ENCODE measurements at regions not wholly inside any gene's neighbourhood (a gene's known extent, or its start where the extent isn't known, plus 50 kb on each side); places are given as distances from the start of the nearest gene placed in this dataset.

- no peak for DNase-seq
- no peaks in the 10 kb centered on the region for H3K27me3 ChIP-seq
- no peaks in the 10 kb centered on the region for H3K36me3 ChIP-seq (replicated peaks in 1 of 2; ENCODE audit: insufficient read depth in 1 of 2, low read depth in 2 of 2)
- WGBS, 2 donors = 69 to 79% methylated on average over 6 of the region's 6 CpGs
- no peak overlapping the region for H3K4me3 ChIP-seq
- no peaks in the 10 kb centered on the region for H3K4me1 ChIP-seq
- ATAC-seq = no peak
- intact Hi-C loops (cut with DNase I) = no loop called here
- H3K9me3 ChIP-seq = no peaks in the 10 kb centered on the region
- TF ChIP-seq POLR2A (IDR thresholded peaks at IDR 0.05) = no peak
- TF ChIP-seq, protein P1, sequence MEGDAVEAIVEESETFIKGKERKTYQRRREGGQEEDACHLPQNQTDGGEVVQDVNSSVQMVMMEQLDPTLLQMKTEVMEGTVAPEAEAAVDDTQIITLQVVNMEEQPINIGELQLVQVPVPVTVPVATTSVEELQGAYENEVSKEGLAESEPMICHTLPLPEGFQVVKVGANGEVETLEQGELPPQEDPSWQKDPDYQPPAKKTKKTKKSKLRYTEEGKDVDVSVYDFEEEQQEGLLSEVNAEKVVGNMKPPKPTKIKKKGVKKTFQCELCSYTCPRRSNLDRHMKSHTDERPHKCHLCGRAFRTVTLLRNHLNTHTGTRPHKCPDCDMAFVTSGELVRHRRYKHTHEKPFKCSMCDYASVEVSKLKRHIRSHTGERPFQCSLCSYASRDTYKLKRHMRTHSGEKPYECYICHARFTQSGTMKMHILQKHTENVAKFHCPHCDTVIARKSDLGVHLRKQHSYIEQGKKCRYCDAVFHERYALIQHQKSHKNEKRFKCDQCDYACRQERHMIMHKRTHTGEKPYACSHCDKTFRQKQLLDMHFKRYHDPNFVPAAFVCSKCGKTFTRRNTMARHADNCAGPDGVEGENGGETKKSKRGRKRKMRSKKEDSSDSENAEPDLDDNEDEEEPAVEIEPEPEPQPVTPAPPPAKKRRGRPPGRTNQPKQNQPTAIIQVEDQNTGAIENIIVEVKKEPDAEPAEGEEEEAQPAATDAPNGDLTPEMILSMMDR (IDR thresholded peaks at IDR 0.05) = no peak
- H3K27ac ChIP-seq = no peak overlapping the region
Observed at GRCh38 chr1:37113285-37113997, 79.1 kb upstream of the GRIK3 start.

DNA sequence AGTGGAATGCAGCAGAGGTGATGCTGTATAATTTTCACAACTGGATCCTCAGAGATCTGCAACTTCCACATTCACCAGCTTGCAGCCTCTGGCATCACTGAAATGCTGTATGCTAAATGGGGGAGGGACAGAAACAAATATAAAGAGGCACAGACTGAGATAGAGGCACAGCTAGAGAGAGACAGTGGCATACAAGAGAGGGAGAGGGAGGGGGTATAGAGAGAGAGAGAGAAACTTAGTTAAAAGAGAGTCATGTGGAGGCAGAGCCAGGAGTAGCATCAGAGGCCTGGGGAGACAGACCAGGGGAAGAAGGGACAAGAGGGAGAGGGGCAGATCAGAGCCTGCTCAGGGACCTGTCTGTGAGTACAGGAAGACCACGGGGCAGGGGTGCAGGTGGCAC, 84.5 kb upstream of the GRIK3 start:
- Histone ChIP-seq H3K36me3 (replicated peaks in 1 of 2; ENCODE audit: insufficient read depth in 1 of 2, low read depth in 2 of 2) (no peaks in the 10 kb centered on the region), H3K27me3 (no peaks in the 10 kb centered on the region), H3K27ac (no peak overlapping the region), H3K4me1 (no peaks in the 10 kb centered on the region), H3K9me3 (no peaks in the 10 kb centered on the region), H3K4me3 (no peak overlapping the region)
- no peak for TF ChIP-seq POLR2A (IDR thresholded peaks at IDR 0.05)
- TF ChIP-seq, protein P1 (IDR thresholded peaks at IDR 0.05) = no peak
- ATAC-seq (no peak), DNase-seq (no peak)
- WGBS, 2 donors = 19 to 35% methylated on average over 1 of the region's 1 CpG
- intact Hi-C loops (cut with DNase I) = no loop called here

GRCh38 chr1:37120279-37120678, 86.0 kb upstream of the GRIK3 start:
- Histone ChIP-seq H3K27me3 (no peaks in the 10 kb centered on the region), H3K27ac (no peak overlapping the region), H3K4me1 (no peaks in the 10 kb centered on the region), H3K4me3 (no peak overlapping the region), H3K36me3 (replicated peaks in 1 of 2; ENCODE audit: insufficient read depth in 1 of 2, low read depth in 2 of 2) (no peaks in the 10 kb centered on the region), H3K9me3 (no peaks in the 10 kb centered on the region)
- intact Hi-C loops (cut with DNase I) = no loop called here
- no peak for ATAC-seq
- TF ChIP-seq, protein P1 (IDR thresholded peaks at IDR 0.05) = no peak
- TF ChIP-seq POLR2A (IDR thresholded peaks at IDR 0.05) = no peak
- WGBS, 2 donors = 48 to 54% methylated on average over 5 to 6 of the region's 6 CpGs
- no peak for DNase-seq

GRCh38 chr1:37123276-37124115, 89.2 kb upstream of the GRIK3 start:
- no peaks in the 10 kb centered on the region for H3K9me3 ChIP-seq
- H3K4me3 ChIP-seq = no peak overlapping the region
- no peak for TF ChIP-seq POLR2A (IDR thresholded peaks at IDR 0.05)
- WGBS, 2 donors = 78 to 81% methylated on average over 9 of the region's 9 CpGs
- no peaks in the 10 kb centered on the region for H3K27me3 ChIP-seq
- ATAC-seq (no peak), DNase-seq (no peak)
- no peaks in the 10 kb centered on the region for H3K36me3 ChIP-seq (replicated peaks in 1 of 2; ENCODE audit: insufficient read depth in 1 of 2, low read depth in 2 of 2)
- H3K4me1 ChIP-seq = peaks cover 8% of the 10 kb centered on the region
- H3K27ac ChIP-seq = no peak overlapping the region
- intact Hi-C loops (cut with DNase I) = no loop called here

DNA sequence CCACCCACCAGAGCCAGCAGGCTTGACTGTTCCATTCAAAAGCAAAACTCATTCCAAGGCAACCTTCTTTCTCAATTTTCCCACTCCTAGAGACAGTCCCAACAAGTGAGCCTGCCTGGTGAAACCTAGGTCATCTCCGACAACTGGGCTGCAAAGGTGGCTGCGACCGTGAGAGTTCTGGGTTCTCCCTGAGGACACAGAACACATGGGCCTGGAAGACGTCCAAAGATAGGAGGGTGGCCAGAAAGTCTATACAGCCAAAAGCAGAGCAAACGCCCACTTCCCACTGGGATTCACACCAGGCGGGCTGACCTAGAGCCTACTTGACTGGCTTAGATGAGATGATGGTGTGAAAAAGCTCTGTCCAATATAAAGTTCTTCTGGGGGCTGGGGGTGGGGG, 90.2 kb upstream of the GRIK3 start:
- WGBS, 2 donors = 66 to 69% methylated on average over 6 of the region's 6 CpGs
- TF ChIP-seq POLR2A (IDR thresholded peaks at IDR 0.05) = no peak
- TF ChIP-seq, protein P1 (IDR thresholded peaks at IDR 0.05) = no peak
- Histone ChIP-seq H3K4me3 (no peak overlapping the region), H3K27me3 (no peaks in the 10 kb centered on the region), H3K4me1 (peaks cover 8% of the 10 kb centered on the region), H3K27ac (no peak overlapping the region), H3K36me3 (replicated peaks in 1 of 2; ENCODE audit: insufficient read depth in 1 of 2, low read depth in 2 of 2) (no peaks in the 10 kb centered on the region), H3K9me3 (no peaks in the 10 kb centered on the region)
- ATAC-seq = no peak
- DNase-seq = no peak
- intact Hi-C loops (cut with DNase I) = no loop called here

Data from body of pancreas (tissue), 4 donors.